HepG2 (cell line): ENCODE measurements at regions not wholly inside any gene's neighbourhood (a gene's known extent, or its start where the extent isn't known, plus 50 kb on each side); places are given as distances from the start of the nearest gene placed in this dataset.

ENCODE experiments used
- FOXP4 ChIP-seq: sonication (generic); formaldehyde crosslinking; IDR thresholded peaks from 2 replicates; pipeline ENCODE4 v1.4.0; 2020; ENCODE audit warnings: missing genetic modification reagents
- HOXA7 ChIP-seq: sonication (generic); formaldehyde crosslinking; IDR thresholded peaks from 2 replicates; pipeline ENCODE4 v1.8.1; 2022; ENCODE audit warnings: mild to moderate bottlenecking, missing genetic modification reagents, moderate library complexity
- KLF13 ChIP-seq: sonication (generic); formaldehyde crosslinking; IDR thresholded peaks from 2 replicates; pipeline ENCODE4 v1.4.0; 2020; ENCODE audit warnings: mild to moderate bottlenecking, missing genetic modification reagents
- PHB2 ChIP-seq: fragments of 450-650 bp; IDR thresholded peaks from 2 replicates; pipeline ENCODE4 v1.6.1; 2018; ENCODE audit not compliant: partially characterized antibody
- SNAPC2 ChIP-seq: sonication (generic); formaldehyde crosslinking; IDR thresholded peaks from 2 replicates; pipeline ENCODE4 v1.8.1; 2022; ENCODE audit warnings: mild to moderate bottlenecking, missing genetic modification reagents
- U2AF2 ChIP-seq: fragments of 200-400 bp; formaldehyde crosslinking; IDR thresholded peaks from 2 replicates; pipeline ENCODE4 v1.6.1; 2017; ENCODE audit warnings: low read depth, mild to moderate bottlenecking, low read length
- ZBTB49 ChIP-seq: sonication (generic); formaldehyde crosslinking; IDR thresholded peaks from 2 replicates; pipeline ENCODE4 v1.4.0; 2020; ENCODE audit warnings: missing genetic modification reagents, borderline replicate concordance
- ZSCAN20 ChIP-seq: sonication (generic); formaldehyde crosslinking; IDR thresholded peaks from 2 replicates; pipeline ENCODE4 v1.4.0; 2020; ENCODE audit warnings: missing genetic modification reagents, mild to moderate bottlenecking, borderline replicate concordance

DNA sequence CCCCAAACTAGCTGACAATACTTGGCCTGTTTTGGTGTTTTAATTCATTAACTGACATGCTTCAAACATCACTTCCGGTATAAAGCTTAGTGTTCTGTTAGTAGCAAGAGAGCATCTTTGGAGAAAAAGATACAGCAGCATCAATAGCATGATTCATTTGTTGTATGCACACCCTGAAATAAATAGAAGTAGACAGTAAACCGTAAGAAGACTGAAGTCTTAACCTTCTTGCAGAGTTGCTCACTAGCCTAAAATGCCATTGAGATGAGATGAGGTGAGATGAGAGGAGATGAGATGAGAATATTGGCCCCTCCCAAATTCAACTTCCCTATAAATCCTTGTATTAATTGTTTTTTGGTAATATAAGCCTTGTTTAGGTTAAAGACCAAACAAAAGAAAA is 108.8 kb downstream of the TNFSF18 start:
- TF ChIP-seq U2AF2 = no peak
- no peak for TF ChIP-seq HOXA7
- no peak for TF ChIP-seq FOXP4 (CRISPR knock-in tag)
- TF ChIP-seq ZBTB49 = no peak
- no peak for TF ChIP-seq PHB2
- TF ChIP-seq KLF13 = no peak
- no peak for TF ChIP-seq SNAPC2 (CRISPR knock-in tag)
- no peak for TF ChIP-seq ZSCAN20 (CRISPR knock-in tag)
